Keratinocyte (primary cell): ENCODE measurements at regions not wholly inside any gene's neighbourhood (a gene's known extent, or its start where the extent isn't known, plus 50 kb on each side); places are given as distances from the start of the nearest gene placed in this dataset.

ENCODE experiments used
- DNase-seq: peaks from one replicate; pipeline ENCODE4 v3.0.0-alpha.2; 2011; ENCODE audit warnings: low read depth, missing footprints, low spot score
- FAIRE-seq: peaks from 2 replicates; lab custom pipeline; 2011; peaks lifted over from hg19 to GRCh38; lab: Jason Lieb, UNC
- H2AFZ ChIP-seq: 2 replicates; pipeline ENCODE4 v1.6.0; 2012; ENCODE audit warnings: low read length, control low read depth, inconsistent platforms; ENCODE audit not compliant: control insufficient read depth
- H3K27ac ChIP-seq: 2 replicates; pipeline ENCODE4 v1.5.1; 2011; ENCODE audit warnings: low read length; ENCODE audit not compliant: control insufficient read depth, insufficient read depth
- H3K27me3 ChIP-seq: 3 replicates; pipeline ENCODE4 v1.6.0; 2011; ENCODE audit warnings: low read length; ENCODE audit not compliant: control insufficient read depth, insufficient read depth; ENCODE audit errors: extremely low read depth
- H3K36me3 ChIP-seq, 2 experiments: 2 replicates in 1 of 2; 3 replicates in 1 of 2; pipeline ENCODE4 v1.5.1; 2011; ENCODE audit warnings: low read length in 2 of 2, mild to moderate bottlenecking in 1 of 2; ENCODE audit not compliant: control insufficient read depth in 2 of 2, insufficient read depth in 2 of 2; ENCODE audit errors: extremely low read depth in 1 of 2
- H3K4me1 ChIP-seq: 3 replicates; pipeline ENCODE4 v1.5.1; 2011; ENCODE audit warnings: low read length; ENCODE audit not compliant: control insufficient read depth, insufficient read depth; ENCODE audit errors: extremely low read depth
- H3K4me2 ChIP-seq: 3 replicates; pipeline ENCODE4 v1.6.0; 2011; ENCODE audit warnings: low read depth, low read length; ENCODE audit not compliant: control insufficient read depth, insufficient read depth; ENCODE audit errors: extremely low read depth
- H3K4me3 ChIP-seq, 3 experiments: fragments of 200-600 bp in 1 of 3; sonication (generic) in 1 of 3; 2 replicates in 2 of 3; 3 replicates in 1 of 3; pipeline ENCODE4 v1.5.1; 2011 to 2016; ENCODE audit warnings: low read length in 3 of 3, mild to moderate bottlenecking in 3 of 3, control low read depth in 2 of 3, inconsistent platforms in 1 of 3, low read depth in 1 of 3, mixed read lengths in 1 of 3, mixed run types in 1 of 3, moderate library complexity in 1 of 3; ENCODE audit not compliant: control insufficient read depth in 2 of 3, insufficient read depth in 2 of 3; ENCODE audit errors: extremely low read depth in 1 of 3
- H3K79me2 ChIP-seq: 2 replicates; pipeline ENCODE4 v1.6.0; 2012; ENCODE audit warnings: low read length; ENCODE audit not compliant: control insufficient read depth, insufficient read depth
- H3K9ac ChIP-seq: 3 replicates; pipeline ENCODE4 v1.6.0; 2011; ENCODE audit warnings: low read length; ENCODE audit not compliant: control insufficient read depth, insufficient read depth; ENCODE audit errors: extremely low read depth
- H3K9me1 ChIP-seq: 3 replicates; pipeline ENCODE4 v1.6.0; 2011; ENCODE audit warnings: low read length; ENCODE audit not compliant: control insufficient read depth, insufficient read depth; ENCODE audit errors: extremely low read depth
- H3K9me3 ChIP-seq: 2 replicates; pipeline ENCODE4 v1.5.1; 2012; ENCODE audit warnings: low read depth, low read length; ENCODE audit not compliant: control insufficient read depth
- H4K20me1 ChIP-seq: 3 replicates; pipeline ENCODE4 v1.6.0; 2011; ENCODE audit warnings: low read length; ENCODE audit not compliant: control insufficient read depth, insufficient read depth; ENCODE audit errors: extremely low read depth
- EZH2 ChIP-seq: IDR thresholded peaks from one replicate; pipeline ENCODE4 v1.6.1; 2012; ENCODE audit warnings: inconsistent platforms, mild to moderate bottlenecking, low read length, moderate library complexity
- dilution Hi-C: fragments of 300-500 bp; cut with MboI; formaldehyde crosslinking; loops from one replicate; pipeline ENCODE4 v1.7.0; 2020; ENCODE audit warnings: low sequenced_read_pairs; ENCODE audit not compliant: extremely low pct_ligation_motif_present
- TF ChIP-seq, protein P1 (sequence below), 3 experiments: IDR thresholded peaks in 1 of 3; conservative IDR thresholded peaks in 1 of 3; optimal IDR thresholded peaks in 1 of 3; 2 replicates in 2 of 3; 3 replicates in 1 of 3; pipeline versions ENCODE3 to v1.5.1; 2011; ENCODE audit warnings: low read length in 3 of 3, mild to moderate bottlenecking in 3 of 3, moderate library complexity in 2 of 3, control low read depth in 1 of 3, inconsistent platforms in 1 of 3; ENCODE audit not compliant: insufficient read depth in 2 of 3; ENCODE audit errors: extremely low read depth in 1 of 3

DNA sequence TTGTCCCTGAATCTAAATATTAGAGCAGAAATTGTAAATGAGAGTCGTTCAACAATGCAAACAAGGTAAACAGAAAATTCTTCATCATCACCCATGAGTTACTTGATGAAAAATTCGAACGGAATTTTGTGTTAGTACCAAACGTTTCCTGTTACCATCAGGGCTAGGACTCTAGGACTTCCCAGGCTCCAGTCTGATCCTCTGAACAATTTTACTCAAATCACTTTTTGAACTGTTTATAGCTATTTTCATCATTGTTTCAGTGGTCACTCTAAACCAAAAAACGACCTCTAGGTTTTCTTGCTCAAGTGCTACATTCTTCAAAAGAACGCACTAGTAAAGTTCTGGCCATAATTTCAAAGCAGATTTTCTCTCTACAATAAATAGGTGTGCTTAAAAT is 273.3 kb downstream of the MREG start:
- Histone ChIP-seq H3K4me3 (no peak overlapping the region), H3K36me3 (no peaks in the 10 kb centered on the region), H3K79me2 (no peaks in the 10 kb centered on the region), H3K27me3 (no peaks in the 10 kb centered on the region), H4K20me1 (no peaks in the 10 kb centered on the region), H3K27ac (no peak overlapping the region), H3K9me1 (no peaks in the 10 kb centered on the region), H2AFZ (no peak overlapping the region), H3K9me3 (no peaks in the 10 kb centered on the region), H3K9ac (no peak overlapping the region), H3K4me1 (peaks cover 2% of the 10 kb centered on the region), H3K4me2 (no peak overlapping the region)
- DNase-seq (no peak), FAIRE-seq (no peak)
- dilution Hi-C loops, result no loop called here
- no peak for TF ChIP-seq EZH2
- TF ChIP-seq, protein P1, sequence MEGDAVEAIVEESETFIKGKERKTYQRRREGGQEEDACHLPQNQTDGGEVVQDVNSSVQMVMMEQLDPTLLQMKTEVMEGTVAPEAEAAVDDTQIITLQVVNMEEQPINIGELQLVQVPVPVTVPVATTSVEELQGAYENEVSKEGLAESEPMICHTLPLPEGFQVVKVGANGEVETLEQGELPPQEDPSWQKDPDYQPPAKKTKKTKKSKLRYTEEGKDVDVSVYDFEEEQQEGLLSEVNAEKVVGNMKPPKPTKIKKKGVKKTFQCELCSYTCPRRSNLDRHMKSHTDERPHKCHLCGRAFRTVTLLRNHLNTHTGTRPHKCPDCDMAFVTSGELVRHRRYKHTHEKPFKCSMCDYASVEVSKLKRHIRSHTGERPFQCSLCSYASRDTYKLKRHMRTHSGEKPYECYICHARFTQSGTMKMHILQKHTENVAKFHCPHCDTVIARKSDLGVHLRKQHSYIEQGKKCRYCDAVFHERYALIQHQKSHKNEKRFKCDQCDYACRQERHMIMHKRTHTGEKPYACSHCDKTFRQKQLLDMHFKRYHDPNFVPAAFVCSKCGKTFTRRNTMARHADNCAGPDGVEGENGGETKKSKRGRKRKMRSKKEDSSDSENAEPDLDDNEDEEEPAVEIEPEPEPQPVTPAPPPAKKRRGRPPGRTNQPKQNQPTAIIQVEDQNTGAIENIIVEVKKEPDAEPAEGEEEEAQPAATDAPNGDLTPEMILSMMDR (optimal IDR thresholded peaks at IDR 0.05 in 1 of 3, IDR thresholded peaks at IDR 0.05 in 1 of 3, conservative IDR thresholded peaks at IDR 0.05 in 1 of 3; ENCODE audit: extremely low read depth in 1 of 3, insufficient read depth in 2 of 3, low read length in 3 of 3), result no peak

DNA sequence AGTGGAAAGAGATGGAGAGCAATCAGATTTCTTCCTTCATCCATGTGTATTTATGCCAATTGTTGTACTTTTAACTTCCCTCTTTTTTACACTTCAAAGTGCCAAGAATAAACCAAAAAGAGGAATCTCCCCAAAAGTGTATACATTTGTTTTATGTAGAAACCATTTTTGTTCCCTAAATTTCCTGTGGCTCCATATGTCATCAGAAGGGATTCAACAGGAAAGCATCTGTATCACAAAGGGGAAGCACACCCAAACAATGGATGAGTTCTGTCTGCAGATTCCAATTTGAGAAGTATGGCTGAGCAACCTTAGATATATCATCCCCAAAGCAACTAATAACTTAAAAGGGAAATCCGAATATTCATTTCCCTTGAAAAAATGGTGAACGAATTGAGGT is 275.0 kb downstream of the MREG start:
- H2AFZ ChIP-seq, result no peak overlapping the region
- FAIRE-seq, result no peak

More for the DNA sequence above, 275.0 kb downstream of the MREG start:
- dilution Hi-C loops, result no loop called here
- H3K9me3 ChIP-seq, result no peaks in the 10 kb centered on the region
- no peak overlapping the region for H3K27ac ChIP-seq
- no peak for TF ChIP-seq EZH2
- TF ChIP-seq, protein P1 (optimal IDR thresholded peaks at IDR 0.05 in 1 of 3, IDR thresholded peaks at IDR 0.05 in 1 of 3, conservative IDR thresholded peaks at IDR 0.05 in 1 of 3; ENCODE audit: extremely low read depth in 1 of 3, insufficient read depth in 2 of 3, low read length in 3 of 3), result no peak
- no peak overlapping the region for H3K4me3 ChIP-seq
- no peaks in the 10 kb centered on the region for H3K9me1 ChIP-seq
- H3K4me1 ChIP-seq, result peaks cover 2% of the 10 kb centered on the region
- no peaks in the 10 kb centered on the region for H3K36me3 ChIP-seq
- H3K4me2 ChIP-seq, result no peak overlapping the region
- no peaks in the 10 kb centered on the region for H3K79me2 ChIP-seq
- no peak overlapping the region for H3K9ac ChIP-seq
- no peaks in the 10 kb centered on the region for H4K20me1 ChIP-seq
- no peaks in the 10 kb centered on the region for H3K27me3 ChIP-seq
- DNase-seq, result no peak
